ENCODE measurements at regions not wholly inside any gene's neighbourhood (a gene's known extent, or its start where the extent isn't known, plus 50 kb on each side); places are given as distances from the start of the nearest gene placed in this dataset.

- Mint-ChIP-seq H3K27me3 (no peaks in the 10 kb centered on the region), H3K27ac (no peak overlapping the region), H3K36me3 (ENCODE audit: low read depth) (no peaks in the 10 kb centered on the region), H3K4me1 (ENCODE audit: low read depth) (no peaks in the 10 kb centered on the region), H3K9me3 (no peaks in the 10 kb centered on the region), H3K4me3 (no peak overlapping the region)
- Histone ChIP-seq H3K36me3 (ENCODE audit: insufficient read depth, low read length) (no peaks in the 10 kb centered on the region), H3K4me1 (ENCODE audit: insufficient read depth, low read length) (no peaks in the 10 kb centered on the region), H3K27ac (ENCODE audit: low read depth in 1 of 2, low read length in 2 of 2) (no peak overlapping the region), H3K27me3 (ENCODE audit: control insufficient read depth in 1 of 2, insufficient read depth in 2 of 2, low read length in 2 of 2) (peaks cover 0 to 2% of the 10 kb centered on the region in 2 experiments), H3K4me3 (ENCODE audit: low read length) (no peak overlapping the region), H3K9me3 (ENCODE audit: control insufficient read depth in 1 of 2, insufficient read depth in 1 of 2, low read length in 2 of 2) (no peaks in the 10 kb centered on the region)
- TF ChIP-seq CTCF (IDR thresholded peaks at IDR 0.05), result no peak
- no peak for DNase-seq
- no peak for ATAC-seq (ENCODE audit: poor library complexity)
- ChIA-PET CTCF (no interaction called here), POLR2A (interaction anchor here (0.9 kb wide), 1 partner anchor 9 kb away, joined by 3 read pairs; no protein-coding TSS in a partner anchor)
- intact Hi-C loops (cut with DNase I, micrococcal nuclease), result no loop called here
Measured at GRCh38 chr5:115389034-115389798, 92.8 kb upstream of the CCDC112 start.

- DNase-seq (no peak), ATAC-seq (ENCODE audit: poor library complexity) (no peak)
- H3K4me3 Mint-ChIP-seq, result no peak overlapping the region
- CTCF ChIA-PET, result no interaction called here
- intact Hi-C loops (cut with DNase I, micrococcal nuclease), result no loop called here
- H3K4me1 Mint-ChIP-seq (ENCODE audit: low read depth), result no peaks in the 10 kb centered on the region
- POLR2A ChIA-PET, result no interaction called here
- H3K27me3 Mint-ChIP-seq, result no peaks in the 10 kb centered on the region
- H3K9me3 Mint-ChIP-seq, result no peaks in the 10 kb centered on the region
- no peak overlapping the region for H3K27ac Mint-ChIP-seq
- H3K4me1 ChIP-seq (ENCODE audit: insufficient read depth, low read length), result no peaks in the 10 kb centered on the region
- peaks cover 0 to 2% of the 10 kb centered on the region in 2 experiments for H3K27me3 ChIP-seq (ENCODE audit: control insufficient read depth in 1 of 2, insufficient read depth in 2 of 2, low read length in 2 of 2)
- no peaks in the 10 kb centered on the region for H3K36me3 ChIP-seq (ENCODE audit: insufficient read depth, low read length)
- H3K27ac ChIP-seq (ENCODE audit: low read depth in 1 of 2, low read length in 2 of 2), result no peak overlapping the region
- no peak for TF ChIP-seq CTCF (IDR thresholded peaks at IDR 0.05)
- H3K36me3 Mint-ChIP-seq (ENCODE audit: low read depth), result no peaks in the 10 kb centered on the region
- H3K9me3 ChIP-seq (ENCODE audit: control insufficient read depth in 1 of 2, insufficient read depth in 1 of 2, low read length in 2 of 2), result no peaks in the 10 kb centered on the region
- no peak overlapping the region for H3K4me3 ChIP-seq (ENCODE audit: low read length)
Measured at GRCh38 chr5:115388240-115388639, 91.8 kb upstream of the CCDC112 start.

- no peak overlapping the region for H3K27ac Mint-ChIP-seq
- no peaks in the 10 kb centered on the region for H3K27me3 Mint-ChIP-seq
- H3K36me3 Mint-ChIP-seq (ENCODE audit: low read depth), result no peaks in the 10 kb centered on the region
- POLR2A ChIA-PET, result no interaction called here
- no peak for TF ChIP-seq CTCF (IDR thresholded peaks at IDR 0.05)
- no peaks in the 10 kb centered on the region for H3K9me3 Mint-ChIP-seq
- no peak for ATAC-seq (ENCODE audit: poor library complexity)
- Histone ChIP-seq H3K9me3 (ENCODE audit: control insufficient read depth in 1 of 2, insufficient read depth in 1 of 2, low read length in 2 of 2) (no peaks in the 10 kb centered on the region), H3K4me3 (ENCODE audit: low read length) (no peak overlapping the region), H3K4me1 (ENCODE audit: insufficient read depth, low read length) (no peaks in the 10 kb centered on the region), H3K27me3 (ENCODE audit: control insufficient read depth in 1 of 2, insufficient read depth in 2 of 2, low read length in 2 of 2) (peaks cover 0 to 2% of the 10 kb centered on the region in 2 experiments), H3K36me3 (ENCODE audit: insufficient read depth, low read length) (no peaks in the 10 kb centered on the region), H3K27ac (ENCODE audit: low read depth in 1 of 2, low read length in 2 of 2) (no peak overlapping the region)
- no peak for DNase-seq
- no peaks in the 10 kb centered on the region for H3K4me1 Mint-ChIP-seq (ENCODE audit: low read depth)
- H3K4me3 Mint-ChIP-seq, result no peak overlapping the region
- intact Hi-C loops (cut with DNase I, micrococcal nuclease), result no loop called here
- CTCF ChIA-PET, result no interaction called here
Measured at GRCh38 chr5:115387816-115388215, 91.4 kb upstream of the CCDC112 start.
